MG63 (cell line): ENCODE measurements at regions not wholly inside any gene's neighbourhood (a gene's known extent, or its start where the extent isn't known, plus 50 kb on each side); places are given as distances from the start of the nearest gene placed in this dataset.
A peak's percentile ranks its signal among the peaks of the same experiment; 100 is the strongest.

Experiments used
- DNase-seq: peaks from one replicate; pipeline ENCODE4 v3.0.0-alpha.2; 2020
- H3K27me3 ChIP-seq: fragments of 250-450 bp; sonication (Bioruptor Pico); 2 replicates; pipeline ENCODE4 v1.5.1; 2020; ENCODE audit warnings: mild to moderate bottlenecking, moderate library complexity
- H3K36me3 ChIP-seq: fragments of 250-450 bp; sonication (Bioruptor Pico); 2 replicates; pipeline ENCODE4 v1.5.1; 2020; ENCODE audit warnings: mild to moderate bottlenecking, moderate library complexity
- H3K4me3 ChIP-seq: fragments of 250-450 bp; sonication (Bioruptor Pico); 2 replicates; pipeline ENCODE4 v1.5.1; 2020; ENCODE audit warnings: mild to moderate bottlenecking, moderate library complexity
- H3K9me3 ChIP-seq: fragments of 250-450 bp; sonication (Bioruptor Pico); 2 replicates; pipeline ENCODE4 v1.5.1; 2020; ENCODE audit warnings: mild to moderate bottlenecking, moderate library complexity

DNA sequence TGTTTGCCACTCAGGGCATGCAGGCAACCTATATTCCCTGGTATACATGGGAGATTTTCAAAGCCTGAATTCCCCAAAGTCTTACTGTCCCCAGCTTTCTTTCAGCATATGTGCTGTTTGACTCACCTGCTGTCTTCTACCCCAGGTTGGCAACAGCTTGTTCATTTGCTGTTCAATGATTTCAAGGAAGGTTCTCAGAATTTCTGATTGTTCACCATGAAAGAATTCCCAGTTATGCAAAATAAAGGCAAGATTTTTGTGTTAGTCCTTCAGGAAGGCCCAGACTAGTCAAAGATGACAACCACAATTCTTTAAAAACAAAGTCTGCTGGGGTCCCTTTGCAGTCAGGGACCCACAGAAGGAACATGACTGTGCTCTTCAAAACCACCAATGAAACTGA is 1057.8 kb upstream of the CDH2 start:
- Histone ChIP-seq H3K36me3 (no peaks in the 10 kb centered on the region), H3K4me3 (no peak overlapping the region), H3K9me3 (no peaks in the 10 kb centered on the region; the same call in none of the 2 replicates), H3K27me3 (no peaks in the 10 kb centered on the region)
- no peak for DNase-seq

- DNase-seq = no peak
- no peaks in the 10 kb centered on the region for H3K36me3 ChIP-seq
Observed at GRCh38 chr18:29226213-29226612, 1049.3 kb upstream of the CDH2 start.

DNA sequence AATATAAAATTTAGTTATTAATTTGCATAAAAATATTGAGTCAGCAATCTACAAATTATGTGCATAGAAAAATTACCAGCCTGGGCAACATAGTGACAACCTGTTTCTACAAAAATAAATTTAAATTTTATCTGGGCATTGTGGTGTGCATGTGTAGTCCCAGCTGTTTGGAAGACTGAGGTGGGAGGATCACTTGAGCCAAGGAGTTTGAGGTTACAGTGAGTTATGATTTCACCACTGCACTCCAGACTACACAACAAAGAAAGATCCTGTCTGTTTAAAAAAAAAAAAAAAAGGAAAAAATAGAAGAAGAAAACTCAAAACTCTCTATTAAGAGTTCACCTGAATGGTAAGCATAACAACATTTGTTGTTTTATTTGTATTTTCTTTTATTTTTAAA is 1048.4 kb upstream of the CDH2 start:
- H3K36me3 ChIP-seq = no peaks in the 10 kb centered on the region
- H3K9me3 ChIP-seq = no peaks in the 10 kb centered on the region; the same call in 1 of the 2 replicates
- no peak overlapping the region for H3K4me3 ChIP-seq
- DNase-seq = no peak
- H3K27me3 ChIP-seq = no peaks in the 10 kb centered on the region

More at GRCh38 chr18:29226213-29226612, 1049.3 kb upstream of the CDH2 start:
- Histone ChIP-seq H3K27me3 (no peaks in the 10 kb centered on the region), H3K4me3 (no peak overlapping the region), H3K9me3 (no peaks in the 10 kb centered on the region; the same call in 1 of the 2 replicates)

- no peaks in the 10 kb centered on the region for H3K9me3 ChIP-seq
- DNase-seq = no peak
Observed at GRCh38 chr18:29218091-29218490, 1041.2 kb upstream of the CDH2 start.

DNA sequence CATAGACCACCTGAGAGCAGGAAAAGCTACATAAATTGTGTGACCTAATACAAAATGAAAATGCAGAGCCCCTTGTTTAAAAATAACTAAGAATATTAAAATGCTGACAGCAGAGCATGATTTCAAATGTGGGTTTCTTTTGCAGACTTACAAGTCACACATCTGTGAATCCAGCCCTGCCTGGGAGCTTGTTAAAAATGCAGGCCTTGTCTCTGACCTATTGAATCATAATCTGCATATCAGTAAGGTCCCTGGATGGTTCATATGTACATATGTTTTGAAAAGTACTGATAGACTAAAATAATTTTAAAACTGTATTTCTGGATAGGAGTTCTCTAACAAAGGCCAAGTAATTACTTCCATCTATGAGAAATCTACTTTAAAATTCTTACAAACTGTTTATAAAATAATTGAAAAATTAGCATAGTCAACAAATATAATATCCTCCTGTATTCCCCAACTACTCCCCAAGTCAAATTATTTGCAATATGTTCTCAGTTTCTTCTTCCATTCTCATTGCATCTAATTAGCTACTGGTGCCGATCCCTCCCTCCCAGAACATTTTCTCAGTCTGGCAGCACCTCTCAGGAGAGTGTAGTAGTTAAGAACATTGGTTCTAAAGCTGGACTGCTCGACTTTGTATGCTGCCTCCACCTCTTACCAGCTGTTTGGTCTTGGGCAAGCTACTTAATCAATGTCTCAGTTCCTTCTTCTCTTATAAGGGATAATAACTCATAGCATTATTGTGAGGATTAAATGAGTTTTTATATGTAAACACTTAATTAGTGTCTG is 1040.4 kb upstream of the CDH2 start:
- H3K9me3 ChIP-seq = no peaks in the 10 kb centered on the region
- H3K4me3 ChIP-seq = no peak overlapping the region
- H3K27me3 ChIP-seq = no peaks in the 10 kb centered on the region
- H3K36me3 ChIP-seq = no peaks in the 10 kb centered on the region
- no peak for DNase-seq

More at GRCh38 chr18:29218091-29218490, 1041.2 kb upstream of the CDH2 start:
- Histone ChIP-seq H3K27me3 (no peaks in the 10 kb centered on the region), H3K4me3 (no peak overlapping the region), H3K36me3 (no peaks in the 10 kb centered on the region)

GRCh38 chr18:29198834-29199233 is 1021.9 kb upstream of the CDH2 start:
- DNase-seq = no peak
- Histone ChIP-seq H3K4me3 (no peak overlapping the region), H3K27me3 (no peaks in the 10 kb centered on the region), H3K36me3 (no peaks in the 10 kb centered on the region), H3K9me3 (no peaks in the 10 kb centered on the region)

DNA sequence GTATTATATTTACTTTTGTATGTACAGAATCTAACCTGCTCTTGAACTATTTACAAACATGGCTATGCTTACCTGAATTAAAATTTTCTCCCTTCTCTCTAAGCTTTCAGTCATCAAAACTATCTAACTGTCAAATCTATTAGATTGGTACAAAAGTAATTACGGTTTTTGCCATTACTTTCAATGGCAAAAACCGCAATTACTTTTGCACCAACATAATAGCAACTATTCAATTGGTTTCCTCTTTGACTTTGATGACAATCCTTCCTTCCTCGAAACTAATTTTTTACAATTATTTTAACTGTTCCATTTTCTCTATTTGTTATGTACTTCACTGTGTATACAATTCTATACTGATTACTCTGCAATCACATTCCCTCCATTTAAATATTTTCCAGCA is 1019.4 kb upstream of the CDH2 start:
- H3K36me3 ChIP-seq = no peaks in the 10 kb centered on the region
- H3K4me3 ChIP-seq = no peak overlapping the region
- DNase-seq = no peak
- H3K27me3 ChIP-seq = no peaks in the 10 kb centered on the region
- H3K9me3 ChIP-seq = no peaks in the 10 kb centered on the region

DNA sequence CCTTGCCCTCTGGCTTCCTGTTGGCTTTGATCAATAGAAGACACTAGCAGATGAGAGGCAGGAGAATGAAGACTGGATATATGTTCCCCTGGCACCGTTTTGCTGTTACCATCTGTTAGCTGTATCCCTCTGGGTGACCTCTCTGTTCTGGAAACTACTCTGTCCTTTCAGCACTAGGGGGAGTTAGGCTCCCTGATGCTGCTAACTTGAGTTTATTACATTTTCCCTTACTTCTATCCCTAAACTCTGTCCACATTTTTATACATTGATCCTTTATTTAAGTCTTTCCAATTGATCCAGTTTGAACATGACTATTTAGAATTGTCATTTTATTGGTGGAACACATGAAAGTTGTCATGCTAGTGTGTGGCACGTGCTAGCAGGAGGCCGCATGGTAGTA is 1014.3 kb upstream of the CDH2 start:
- Histone ChIP-seq H3K27me3 (no peaks in the 10 kb centered on the region), H3K4me3 (no peak overlapping the region), H3K36me3 (no peaks in the 10 kb centered on the region), H3K9me3 (no peaks in the 10 kb centered on the region)
- no peak for DNase-seq

DNA sequence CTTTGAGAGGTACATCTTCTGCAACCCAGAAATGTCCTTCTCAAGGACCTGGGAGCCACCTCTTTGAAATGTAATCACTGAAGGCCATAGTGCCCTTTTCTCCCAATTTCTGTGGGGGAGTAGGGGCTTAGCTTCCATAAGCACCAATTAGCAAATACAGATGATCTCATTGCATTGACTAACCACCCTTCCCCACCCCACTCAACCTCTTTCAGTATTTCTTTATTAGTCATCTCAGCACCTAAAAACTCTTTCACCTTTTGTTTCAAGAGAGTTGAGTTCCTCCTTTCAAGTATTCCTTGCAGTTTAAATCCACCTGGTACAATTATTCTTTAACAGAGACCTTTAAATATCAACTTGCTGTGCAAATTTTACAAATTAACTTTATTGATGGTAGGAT is 1011.8 kb upstream of the CDH2 start:
- Histone ChIP-seq H3K36me3 (no peaks in the 10 kb centered on the region; the same call in 1 of the 2 replicates), H3K27me3 (no peaks in the 10 kb centered on the region), H3K9me3 (0 out of 2 replicates have a peak, but pooled peaks cover 2% of the 10 kb centered on the region), H3K4me3 (no peak overlapping the region)
- no peak for DNase-seq

- 0 out of 2 replicates have a peak, but pooled peaks cover 2% of the 10 kb centered on the region for H3K9me3 ChIP-seq
- H3K4me3 ChIP-seq = no peak overlapping the region
- H3K36me3 ChIP-seq = no peaks in the 10 kb centered on the region; the same call in 1 of the 2 replicates
- no peaks in the 10 kb centered on the region for H3K27me3 ChIP-seq
- DNase-seq = no peak
Observed at GRCh38 chr18:29185801-29186200, 1008.9 kb upstream of the CDH2 start.

DNA sequence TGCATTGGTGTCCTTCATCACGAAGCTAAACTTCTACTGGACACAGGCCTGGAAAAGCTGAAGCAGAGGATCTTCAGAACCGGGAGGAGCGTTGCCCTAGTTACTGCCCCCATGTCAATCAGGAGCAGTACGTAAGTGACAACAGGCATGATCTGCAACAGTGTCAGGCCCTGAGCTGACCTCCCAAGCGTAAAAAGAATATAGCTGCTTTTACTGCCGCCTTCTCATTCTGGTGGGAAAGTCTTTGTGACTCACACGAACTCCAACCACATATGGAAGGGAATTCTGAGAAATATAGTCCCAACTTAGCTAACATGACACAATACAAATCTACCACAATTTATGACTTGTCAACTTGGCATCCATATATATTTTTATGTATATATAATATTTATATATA is 1007.7 kb upstream of the CDH2 start:
- Histone ChIP-seq H3K4me3 (no peak overlapping the region), H3K36me3 (no peaks in the 10 kb centered on the region; the same call in 1 of the 2 replicates), H3K27me3 (no peaks in the 10 kb centered on the region), H3K9me3 (0 out of 2 replicates have a peak, but pooled peaks cover 2% of the 10 kb centered on the region)
- no peak for DNase-seq

DNA sequence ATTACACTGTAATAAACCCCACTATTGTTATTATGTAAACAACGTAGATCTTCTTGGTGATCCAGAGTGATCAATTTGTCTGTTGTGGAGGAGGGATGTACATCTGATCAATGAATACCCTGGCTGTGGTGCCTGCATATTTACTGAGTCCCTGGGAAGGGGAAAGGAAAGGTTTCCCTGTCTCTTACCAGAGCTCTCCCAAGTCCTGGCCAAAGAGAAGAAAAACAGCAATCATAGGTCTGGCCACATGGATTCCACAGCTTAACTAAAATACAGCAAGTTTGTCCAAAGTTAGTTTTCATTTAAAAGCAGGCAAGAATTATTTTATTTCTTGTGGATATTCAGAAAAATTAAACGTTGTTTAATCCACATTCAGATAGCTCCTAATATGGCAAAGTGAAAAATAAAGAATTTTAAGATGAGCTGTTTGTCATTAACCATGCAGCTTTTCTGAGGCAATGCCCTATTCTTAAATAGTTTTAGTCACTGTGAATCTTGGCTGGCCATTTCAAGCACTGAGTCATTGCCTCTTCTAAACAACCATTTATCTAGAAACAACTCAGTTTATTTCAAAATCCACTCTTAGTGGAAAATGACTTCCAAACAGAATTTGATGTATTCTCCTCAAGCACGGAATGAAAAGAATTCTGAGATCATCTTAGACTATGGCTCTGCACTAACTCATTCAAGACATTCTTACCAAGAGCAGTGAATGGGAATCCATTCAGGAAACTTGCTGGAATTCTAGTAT is 1004.4 kb upstream of the CDH2 start:
- no peak overlapping the region for H3K4me3 ChIP-seq
- DNase-seq = peak; percentile 69

DNA sequence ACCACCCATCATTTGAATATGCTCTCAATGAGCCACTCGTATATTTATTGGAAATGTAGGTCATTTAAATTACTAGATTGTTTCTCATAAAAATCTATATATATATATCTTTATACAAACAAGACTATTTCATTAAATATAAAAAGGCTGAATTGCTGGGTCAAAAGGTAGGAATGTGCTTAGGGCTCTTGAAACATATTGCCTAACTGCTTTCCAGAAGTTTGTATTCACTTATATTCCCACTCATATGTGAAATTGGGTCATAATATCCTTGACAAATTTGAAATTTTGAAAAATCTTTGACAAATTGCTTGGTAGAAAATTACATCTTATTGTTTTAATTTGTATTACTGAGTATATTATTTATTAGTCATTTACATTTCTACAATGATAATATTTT is 999.8 kb upstream of the CDH2 start:
- Histone ChIP-seq H3K27me3 (no peaks in the 10 kb centered on the region), H3K9me3 (no peaks in the 10 kb centered on the region), H3K36me3 (no peaks in the 10 kb centered on the region), H3K4me3 (no peak overlapping the region)
- DNase-seq = no peak

More for the DNA sequence above, 1004.4 kb upstream of the CDH2 start:
- 0 out of 2 replicates have a peak, but pooled peaks cover 2% of the 10 kb centered on the region for H3K9me3 ChIP-seq
- H3K27me3 ChIP-seq = no peaks in the 10 kb centered on the region
- no peaks in the 10 kb centered on the region; the same call in 1 of the 2 replicates for H3K36me3 ChIP-seq

GRCh38 chr18:29174891-29175290 is 998.0 kb upstream of the CDH2 start:
- DNase-seq = no peak
- H3K4me3 ChIP-seq = no peak overlapping the region
- 0 out of 2 replicates have a peak, but pooled peaks cover 3% of the 10 kb centered on the region for H3K36me3 ChIP-seq

GRCh38 chr18:29172756-29173067 is 995.8 kb upstream of the CDH2 start:
- Histone ChIP-seq H3K4me3 (no peak overlapping the region), H3K9me3 (peaks cover 2% of the 10 kb centered on the region), H3K27me3 (no peaks in the 10 kb centered on the region), H3K36me3 (0 out of 2 replicates have a peak, but pooled peaks cover 5% of the 10 kb centered on the region)
- DNase-seq = no peak

More at GRCh38 chr18:29174891-29175290, 998.0 kb upstream of the CDH2 start:
- Histone ChIP-seq H3K9me3 (no peaks in the 10 kb centered on the region; the same call in 1 of the 2 replicates), H3K27me3 (no peaks in the 10 kb centered on the region)

- Histone ChIP-seq H3K4me3 (no peak overlapping the region), H3K27me3 (no peaks in the 10 kb centered on the region), H3K36me3 (peaks cover 11% of the 10 kb centered on the region), H3K9me3 (peaks cover 2% of the 10 kb centered on the region)
- DNase-seq = no peak
Observed at GRCh38 chr18:29171892-29172755, 995.2 kb upstream of the CDH2 start.

- no peak for DNase-seq
- H3K9me3 ChIP-seq = peaks cover 8% of the 10 kb centered on the region
- H3K36me3 ChIP-seq = peaks cover 18% of the 10 kb centered on the region
- no peaks in the 10 kb centered on the region for H3K27me3 ChIP-seq
- H3K4me3 ChIP-seq = no peak overlapping the region
Observed at GRCh38 chr18:29169599-29169998, 992.7 kb upstream of the CDH2 start.
